MM.1S (cell line): ENCODE measurements at regions not wholly inside any gene's neighbourhood (a gene's known extent, or its start where the extent isn't known, plus 50 kb on each side); places are given as distances from the start of the nearest gene placed in this dataset.

Experiments
- CTCF ChIP-seq: fragments of 300-600 bp; sonication (generic); IDR thresholded peaks from 2 replicates; pipeline ENCODE4 v1.5.1; 2016; ENCODE audit warnings: antibody characterized with exemption, low read length, mixed read lengths
- EZH2 ChIP-seq: fragments of 300-600 bp; sonication (generic); optimal IDR thresholded peaks from 2 replicates; pipeline ENCODE3; 2017; ENCODE audit warnings: low read depth, mild to moderate bottlenecking, antibody characterized with exemption, low read length, mixed read lengths

GRCh38 chr15:87720235-87720634 lies 536.3 kb downstream of the NTRK3 start:
- TF ChIP-seq EZH2 (no peak), CTCF (no peak)
